CD4-positive, alpha-beta T cell (primary cell): ENCODE measurements at regions not wholly inside any gene's neighbourhood (a gene's known extent, or its start where the extent isn't known, plus 50 kb on each side); places are given as distances from the start of the nearest gene placed in this dataset.

Experiments used
- ATAC-seq: fragments of 200-7000 bp; cut with Tn5 transposase; one replicate; pipeline ENCODE4 v1.10.0; 2022; ENCODE audit warnings: mild to moderate bottlenecking; ENCODE audit not compliant: poor library complexity
- CTCF ChIA-PET: fragments of 350-600 bp; sonication (Branson Sonifier 250); formaldehyde crosslinking; loops from one replicate; lab custom pipeline; 2021; ENCODE audit warnings: antibody characterized with exemption, inconsistent platforms; lab: Charles Lee
- POLR2A ChIA-PET: fragments of 350-600 bp; sonication (Branson Sonifier 250); formaldehyde crosslinking; loops from one replicate; lab custom pipeline; 2021; ENCODE audit warnings: antibody characterized with exemption, inconsistent platforms; lab: Charles Lee
- DNase-seq, 14 experiments: peaks; one replicate each; pipeline ENCODE4 v3.0.0-alpha.2; 2013 to 2020; ENCODE audit warnings: mixed read lengths in 2 of 14
- H3K27ac ChIP-seq, 2 donors: one replicate each; pipeline versions ENCODE4 v1.5.1 to v1.7.0; 2013; ENCODE audit warnings: low read length in 2 of 2, low read depth in 1 of 2, mild to moderate bottlenecking in 1 of 2
- H3K27me3 ChIP-seq, 2 experiments: 1 replicate in 1 of 2; 2 replicates in 1 of 2; pipeline versions ENCODE4 v1.6.1 to v1.7.0; 2013; ENCODE audit warnings: low read length in 2 of 2, control low read depth in 1 of 2, mild to moderate bottlenecking in 1 of 2, moderate library complexity in 1 of 2; ENCODE audit not compliant: insufficient read depth in 2 of 2, control insufficient read depth in 1 of 2
- H3K36me3 ChIP-seq: one replicate; pipeline ENCODE4 v1.6.1; 2013; ENCODE audit warnings: low read length, control low read depth; ENCODE audit not compliant: insufficient read depth
- H3K4me1 ChIP-seq: one replicate; pipeline ENCODE4 v1.6.1; 2013; ENCODE audit warnings: low read length, control low read depth; ENCODE audit not compliant: insufficient read depth
- H3K4me3 ChIP-seq: one replicate; pipeline ENCODE4 v1.5.1; 2013; ENCODE audit warnings: mild to moderate bottlenecking, low read length, moderate library complexity
- H3K9me3 ChIP-seq, 2 experiments: 1 replicate in 1 of 2; 2 replicates in 1 of 2; pipeline versions ENCODE4 v1.6.1 to v1.7.0; 2013; ENCODE audit warnings: low read length in 2 of 2, mild to moderate bottlenecking in 2 of 2, control low read depth in 1 of 2, moderate library complexity in 1 of 2; ENCODE audit not compliant: control insufficient read depth in 1 of 2, insufficient read depth in 1 of 2
- H3K27ac Mint-ChIP-seq: one replicate; pipeline ENCODE4 v1.8.0; 2020; ENCODE audit warnings: mixed read lengths
- H3K27me3 Mint-ChIP-seq: one replicate; pipeline ENCODE4 v1.8.0; 2021; ENCODE audit warnings: mixed read lengths
- H3K36me3 Mint-ChIP-seq: one replicate; pipeline ENCODE4 v1.8.0; 2021; ENCODE audit warnings: low read depth, mixed read lengths
- H3K4me1 Mint-ChIP-seq: one replicate; pipeline ENCODE4 v1.8.0; 2021; ENCODE audit warnings: low read depth, mixed read lengths
- H3K4me3 Mint-ChIP-seq: one replicate; pipeline ENCODE4 v1.8.0; 2020; ENCODE audit warnings: mild to moderate bottlenecking, mixed read lengths
- H3K9me3 Mint-ChIP-seq: one replicate; pipeline ENCODE4 v1.8.0; 2020; ENCODE audit warnings: mixed read lengths
- CTCF ChIP-seq: fragments of 200-600 bp; IDR thresholded peaks from one replicate; pipeline ENCODE4 v1.8.0; 2022; ENCODE audit warnings: antibody characterized with exemption, mild to moderate bottlenecking
- intact Hi-C, 2 experiments: fragments of 100-400 bp; cut with DNase I in 1 of 2; cut with micrococcal nuclease in 1 of 2; formaldehyde crosslinking; loops; one replicate each; pipeline versions ENCODE4 v1.15.1 to v1.9.0; 2023 to 2025; cut with DNase I, micrococcal nuclease

- H3K4me3 Mint-ChIP-seq = no peak overlapping the region
- CTCF ChIA-PET = no interaction called here
Measured at GRCh38 chr10:130808243-130808642, 503.3 kb downstream of the TCERG1L start.

GRCh38 chr10:130808686-130809085, 502.8 kb downstream of the TCERG1L start:
- H3K27me3 Mint-ChIP-seq = no peaks in the 10 kb centered on the region
- no peaks in the 10 kb centered on the region for H3K4me1 Mint-ChIP-seq

More at GRCh38 chr10:130808243-130808642, 503.3 kb downstream of the TCERG1L start:
- Histone ChIP-seq H3K27me3 (no peaks in the 10 kb centered on the region), H3K36me3 (no peaks in the 10 kb centered on the region), H3K9me3 (peaks cover 0 to 40% of the 10 kb centered on the region in 2 experiments), H3K27ac (no peak overlapping the region), H3K4me1 (no peaks in the 10 kb centered on the region), H3K4me3 (no peak overlapping the region)
- no peaks in the 10 kb centered on the region for H3K27me3 Mint-ChIP-seq
- no peaks in the 10 kb centered on the region for H3K4me1 Mint-ChIP-seq
- POLR2A ChIA-PET = no interaction called here
- TF ChIP-seq CTCF = no peak
- no peak overlapping the region for H3K27ac Mint-ChIP-seq
- DNase-seq (no peak), ATAC-seq (no peak)
- no peaks in the 10 kb centered on the region for H3K36me3 Mint-ChIP-seq
- intact Hi-C loops = no loop called here
- H3K9me3 Mint-ChIP-seq = no peaks in the 10 kb centered on the region

GRCh38 chr10:130809181-130809580, 502.3 kb downstream of the TCERG1L start:
- ChIA-PET POLR2A (no interaction called here), CTCF (no interaction called here)
- Mint-ChIP-seq H3K9me3 (no peaks in the 10 kb centered on the region), H3K4me1 (no peaks in the 10 kb centered on the region), H3K27me3 (no peaks in the 10 kb centered on the region), H3K36me3 (no peaks in the 10 kb centered on the region), H3K4me3 (no peak overlapping the region), H3K27ac (no peak overlapping the region)
- Histone ChIP-seq H3K36me3 (no peaks in the 10 kb centered on the region), H3K9me3 (peaks cover 0 to 40% of the 10 kb centered on the region in 2 experiments), H3K4me3 (no peak overlapping the region), H3K4me1 (no peaks in the 10 kb centered on the region), H3K27me3 (no peaks in the 10 kb centered on the region), H3K27ac (no peak overlapping the region)
- DNase-seq (no peak), ATAC-seq (no peak)
- TF ChIP-seq CTCF = no peak
- intact Hi-C loops = no loop called here

More at GRCh38 chr10:130808686-130809085, 502.8 kb downstream of the TCERG1L start:
- POLR2A ChIA-PET = no interaction called here
- Histone ChIP-seq H3K27ac (no peak overlapping the region), H3K4me1 (no peaks in the 10 kb centered on the region), H3K4me3 (no peak overlapping the region), H3K36me3 (no peaks in the 10 kb centered on the region), H3K9me3 (peaks cover 0 to 40% of the 10 kb centered on the region in 2 experiments), H3K27me3 (no peaks in the 10 kb centered on the region)
- Mint-ChIP-seq H3K9me3 (no peaks in the 10 kb centered on the region), H3K36me3 (no peaks in the 10 kb centered on the region), H3K4me3 (no peak overlapping the region), H3K27ac (no peak overlapping the region)
- TF ChIP-seq CTCF = no peak
- DNase-seq = no peak
- intact Hi-C loops = no loop called here
- CTCF ChIA-PET = no interaction called here
- no peak for ATAC-seq
